GM20000 (cell line): ENCODE measurements at regions not wholly inside any gene's neighbourhood (a gene's known extent, or its start where the extent isn't known, plus 50 kb on each side); places are given as distances from the start of the nearest gene placed in this dataset.
A peak's percentile ranks its signal among the peaks of the same experiment; 100 is the strongest.

Experiments used
- DNase-seq: peaks from one replicate; pipeline ENCODE4 v3.0.0; 2012; ENCODE audit warnings: low spot score
- CTCF ChIP-seq: IDR thresholded peaks from 2 replicates; pipeline ENCODE4 v1.5.1; 2012; ENCODE audit warnings: mild to moderate bottlenecking, control low read depth; ENCODE audit errors: extremely low read depth, missing control alignments

- TF ChIP-seq CTCF: peak; percentile 72
- peak; percentile 59 for DNase-seq
These were observed 51.7 kb downstream of the SCN11A start for GRCh38 chr3:39000008-39000450.

- DNase-seq: no peak
- no peak for TF ChIP-seq CTCF
These were observed 53.7 kb downstream of the SCN11A start for GRCh38 chr3:38998086-38998485.

GRCh38 chr3:38996193-38996592 lies 55.6 kb downstream of the SCN11A start:
- no peak for TF ChIP-seq CTCF
- DNase-seq: no peak

GRCh38 chr3:38994251-38994650 lies 57.5 kb downstream of the SCN11A start:
- DNase-seq: no peak
- TF ChIP-seq CTCF: no peak

- no peak for TF ChIP-seq CTCF
- DNase-seq: no peak
These were observed 59.5 kb downstream of the SCN11A start for GRCh38 chr3:38992117-38992760.

- DNase-seq: no peak
- TF ChIP-seq CTCF: no peak
These were observed 61.1 kb downstream of the SCN11A start for GRCh38 chr3:38990621-38991020.

GRCh38 chr3:38989917-38990510 lies 61.7 kb downstream of the SCN11A start:
- no peak for TF ChIP-seq CTCF
- DNase-seq: no peak
